HepG2 (cell line): ENCODE measurements at regions not wholly inside any gene's neighbourhood (a gene's known extent, or its start where the extent isn't known, plus 50 kb on each side); places are given as distances from the start of the nearest gene placed in this dataset.

Source experiments
- ETV6 ChIP-seq: sonication (generic); formaldehyde crosslinking; conservative IDR thresholded peaks from 2 replicates; pipeline ENCODE4 v1.4.0; 2020; ENCODE audit warnings: missing genetic modification reagents
- GLI4 ChIP-seq: sonication (generic); formaldehyde crosslinking; IDR thresholded peaks from 2 replicates; pipeline ENCODE4 v1.5.1; 2020; ENCODE audit warnings: missing genetic modification reagents, mild to moderate bottlenecking, moderate library complexity, borderline replicate concordance
- SMC3 ChIP-seq: IDR thresholded peaks from 2 replicates; pipeline ENCODE4 v1.6.1; 2011; ENCODE audit warnings: low read length, improper control_type of control experiment
- ZBED4 ChIP-seq: sonication (generic); formaldehyde crosslinking; IDR thresholded peaks from 2 replicates; pipeline ENCODE4 v1.4.0; 2020; ENCODE audit warnings: missing genetic modification reagents, borderline replicate concordance
- TF ChIP-seq, protein P1 (sequence below): sonication (generic); formaldehyde crosslinking; IDR thresholded peaks from 2 replicates; pipeline ENCODE4 v1.5.1; 2020; ENCODE audit warnings: missing genetic modification reagents, mild to moderate bottlenecking, borderline replicate concordance
- TF ChIP-seq, protein P2 (sequence below): sonication (generic); formaldehyde crosslinking; IDR thresholded peaks from 2 replicates; pipeline ENCODE4 v1.9.0; 2021; ENCODE audit warnings: missing genetic modification reagents, borderline replicate concordance

GRCh38 chrX:9327747-9328145 is 137.1 kb upstream of the TBL1X start (continued):
- TF ChIP-seq, protein P1, sequence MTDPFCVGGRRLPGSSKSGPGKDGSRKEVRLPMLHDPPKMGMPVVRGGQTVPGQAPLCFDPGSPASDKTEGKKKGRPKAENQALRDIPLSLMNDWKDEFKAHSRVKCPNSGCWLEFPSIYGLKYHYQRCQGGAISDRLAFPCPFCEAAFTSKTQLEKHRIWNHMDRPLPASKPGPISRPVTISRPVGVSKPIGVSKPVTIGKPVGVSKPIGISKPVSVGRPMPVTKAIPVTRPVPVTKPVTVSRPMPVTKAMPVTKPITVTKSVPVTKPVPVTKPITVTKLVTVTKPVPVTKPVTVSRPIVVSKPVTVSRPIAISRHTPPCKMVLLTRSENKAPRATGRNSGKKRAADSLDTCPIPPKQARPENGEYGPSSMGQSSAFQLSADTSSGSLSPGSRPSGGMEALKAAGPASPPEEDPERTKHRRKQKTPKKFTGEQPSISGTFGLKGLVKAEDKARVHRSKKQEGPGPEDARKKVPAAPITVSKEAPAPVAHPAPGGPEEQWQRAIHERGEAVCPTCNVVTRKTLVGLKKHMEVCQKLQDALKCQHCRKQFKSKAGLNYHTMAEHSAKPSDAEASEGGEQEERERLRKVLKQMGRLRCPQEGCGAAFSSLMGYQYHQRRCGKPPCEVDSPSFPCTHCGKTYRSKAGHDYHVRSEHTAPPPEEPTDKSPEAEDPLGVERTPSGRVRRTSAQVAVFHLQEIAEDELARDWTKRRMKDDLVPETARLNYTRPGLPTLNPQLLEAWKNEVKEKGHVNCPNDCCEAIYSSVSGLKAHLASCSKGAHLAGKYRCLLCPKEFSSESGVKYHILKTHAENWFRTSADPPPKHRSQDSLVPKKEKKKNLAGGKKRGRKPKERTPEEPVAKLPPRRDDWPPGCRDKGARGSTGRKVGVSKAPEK (CRISPR knock-in tag) = no peak
- no peak for TF ChIP-seq SMC3
- no peak for TF ChIP-seq ETV6 (CRISPR knock-in tag)
- no peak for TF ChIP-seq GLI4
- TF ChIP-seq, protein P2, sequence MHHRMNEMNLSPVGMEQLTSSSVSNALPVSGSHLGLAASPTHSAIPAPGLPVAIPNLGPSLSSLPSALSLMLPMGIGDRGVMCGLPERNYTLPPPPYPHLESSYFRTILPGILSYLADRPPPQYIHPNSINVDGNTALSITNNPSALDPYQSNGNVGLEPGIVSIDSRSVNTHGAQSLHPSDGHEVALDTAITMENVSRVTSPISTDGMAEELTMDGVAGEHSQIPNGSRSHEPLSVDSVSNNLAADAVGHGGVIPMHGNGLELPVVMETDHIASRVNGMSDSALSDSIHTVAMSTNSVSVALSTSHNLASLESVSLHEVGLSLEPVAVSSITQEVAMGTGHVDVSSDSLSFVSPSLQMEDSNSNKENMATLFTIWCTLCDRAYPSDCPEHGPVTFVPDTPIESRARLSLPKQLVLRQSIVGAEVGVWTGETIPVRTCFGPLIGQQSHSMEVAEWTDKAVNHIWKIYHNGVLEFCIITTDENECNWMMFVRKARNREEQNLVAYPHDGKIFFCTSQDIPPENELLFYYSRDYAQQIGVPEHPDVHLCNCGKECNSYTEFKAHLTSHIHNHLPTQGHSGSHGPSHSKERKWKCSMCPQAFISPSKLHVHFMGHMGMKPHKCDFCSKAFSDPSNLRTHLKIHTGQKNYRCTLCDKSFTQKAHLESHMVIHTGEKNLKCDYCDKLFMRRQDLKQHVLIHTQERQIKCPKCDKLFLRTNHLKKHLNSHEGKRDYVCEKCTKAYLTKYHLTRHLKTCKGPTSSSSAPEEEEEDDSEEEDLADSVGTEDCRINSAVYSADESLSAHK (CRISPR knock-in tag) = no peak
- no peak for TF ChIP-seq ZBED4 (CRISPR knock-in tag)
